Right atrium auricular region (tissue), 2 donors: ENCODE measurements at regions not wholly inside any gene's neighbourhood (a gene's known extent, or its start where the extent isn't known, plus 50 kb on each side); places are given as distances from the start of the nearest gene placed in this dataset.
"Not testable (repeated sequence)": the region's sequence is repeated elsewhere in the genome, so short reads cannot be mapped to it uniquely, and the experiment has no call there.

Experiments
- DNase-seq: peaks from one replicate; pipeline ENCODE4 v3.0.0-alpha.2; 2019; ENCODE audit warnings: low spot score
- H3K27ac ChIP-seq, 2 donors: fragments of 200-600 bp; sonication (generic); 1 replicate in 1 of 2; 2 replicates in 1 of 2; pipeline ENCODE4 v1.5.1; 2016 to 2019
- H3K27me3 ChIP-seq, 2 donors: fragments of 200-600 bp; sonication (generic); one replicate each; pipeline versions ENCODE4 v1.5.1 to v1.6.0; 2017 to 2019
- H3K36me3 ChIP-seq: fragments of 200-600 bp; sonication (generic); one replicate; pipeline ENCODE4 v1.5.1; 2016
- H3K4me1 ChIP-seq, 2 donors: fragments of 200-600 bp; sonication (generic); one replicate each; pipeline versions ENCODE4 v1.5.1 to v1.6.0; 2017 to 2019
- H3K4me3 ChIP-seq, 2 donors: fragments of 200-600 bp; sonication (generic); 1 replicate in 1 of 2; 2 replicates in 1 of 2; pipeline ENCODE4 v1.5.1; 2017 to 2019; ENCODE audit warnings: mild to moderate bottlenecking in 1 of 2, moderate library complexity in 1 of 2
- H3K9me3 ChIP-seq, 2 donors: fragments of 200-600 bp; sonication (generic); one replicate each; pipeline ENCODE4 v1.5.1; 2019
- TF ChIP-seq, protein P1 (sequence below), 2 donors: fragments of 200-600 bp; sonication (generic); IDR thresholded peaks; one replicate each; pipeline ENCODE4 v1.5.1; 2019; ENCODE audit warnings: antibody characterized with exemption in 2 of 2

DNA sequence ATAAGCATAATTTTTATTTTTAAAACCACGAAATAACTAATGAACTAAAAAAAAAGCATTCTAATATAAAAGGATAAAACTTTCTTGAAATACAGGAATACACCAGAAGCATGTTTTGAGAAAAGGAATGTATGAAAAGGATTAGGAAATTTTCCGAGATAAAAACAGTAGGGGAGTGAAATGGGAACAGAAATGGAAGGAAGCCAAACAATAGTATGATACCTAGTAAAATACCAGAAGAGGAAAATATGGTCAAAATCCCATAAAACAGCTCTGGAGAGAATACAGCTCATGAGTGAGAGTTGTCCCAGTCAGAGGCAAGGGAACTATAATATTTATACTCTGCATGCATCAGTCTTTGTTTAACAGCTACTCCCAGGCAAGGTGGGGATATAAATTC is 1016.2 kb downstream of the SLC6A15 start:
- Histone ChIP-seq H3K4me1 (no peaks in the 10 kb centered on the region), H3K9me3 (no peaks in the 10 kb centered on the region), H3K36me3 (no peaks in the 10 kb centered on the region), H3K27me3 (no peaks in the 10 kb centered on the region), H3K27ac (no peak overlapping the region), H3K4me3 (no peak overlapping the region)
- TF ChIP-seq, protein P1, sequence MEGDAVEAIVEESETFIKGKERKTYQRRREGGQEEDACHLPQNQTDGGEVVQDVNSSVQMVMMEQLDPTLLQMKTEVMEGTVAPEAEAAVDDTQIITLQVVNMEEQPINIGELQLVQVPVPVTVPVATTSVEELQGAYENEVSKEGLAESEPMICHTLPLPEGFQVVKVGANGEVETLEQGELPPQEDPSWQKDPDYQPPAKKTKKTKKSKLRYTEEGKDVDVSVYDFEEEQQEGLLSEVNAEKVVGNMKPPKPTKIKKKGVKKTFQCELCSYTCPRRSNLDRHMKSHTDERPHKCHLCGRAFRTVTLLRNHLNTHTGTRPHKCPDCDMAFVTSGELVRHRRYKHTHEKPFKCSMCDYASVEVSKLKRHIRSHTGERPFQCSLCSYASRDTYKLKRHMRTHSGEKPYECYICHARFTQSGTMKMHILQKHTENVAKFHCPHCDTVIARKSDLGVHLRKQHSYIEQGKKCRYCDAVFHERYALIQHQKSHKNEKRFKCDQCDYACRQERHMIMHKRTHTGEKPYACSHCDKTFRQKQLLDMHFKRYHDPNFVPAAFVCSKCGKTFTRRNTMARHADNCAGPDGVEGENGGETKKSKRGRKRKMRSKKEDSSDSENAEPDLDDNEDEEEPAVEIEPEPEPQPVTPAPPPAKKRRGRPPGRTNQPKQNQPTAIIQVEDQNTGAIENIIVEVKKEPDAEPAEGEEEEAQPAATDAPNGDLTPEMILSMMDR (IDR thresholded peaks at IDR 0.05): no peak
- no peak for DNase-seq

DNA sequence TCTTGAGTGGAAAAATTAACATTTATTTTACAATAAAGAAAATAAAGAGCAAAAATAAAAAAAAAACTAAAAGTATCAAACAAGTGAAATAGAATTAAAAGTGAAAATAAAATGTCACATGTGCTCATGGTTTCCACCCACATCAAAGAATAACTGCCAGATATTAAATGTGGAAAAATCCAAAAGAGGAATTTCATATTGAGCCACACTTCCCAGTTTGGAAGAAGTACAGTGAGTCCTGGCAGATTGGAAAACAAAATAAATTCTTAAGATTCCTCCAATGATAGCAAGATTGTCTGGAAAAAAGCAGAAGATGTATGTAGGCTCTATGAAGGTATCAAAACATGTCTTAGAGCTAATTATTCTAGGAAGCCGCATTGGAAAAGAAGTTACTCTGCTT is 1019.5 kb downstream of the SLC6A15 start:
- no peaks in the 10 kb centered on the region for H3K36me3 ChIP-seq
- H3K9me3 ChIP-seq: no peaks in the 10 kb centered on the region
- DNase-seq: no peak
- no peak overlapping the region for H3K4me3 ChIP-seq
- H3K27ac ChIP-seq: no peak overlapping the region
- no peaks in the 10 kb centered on the region for H3K4me1 ChIP-seq
- TF ChIP-seq, protein P1 (IDR thresholded peaks at IDR 0.05): no peak
- H3K27me3 ChIP-seq: no peaks in the 10 kb centered on the region

DNA sequence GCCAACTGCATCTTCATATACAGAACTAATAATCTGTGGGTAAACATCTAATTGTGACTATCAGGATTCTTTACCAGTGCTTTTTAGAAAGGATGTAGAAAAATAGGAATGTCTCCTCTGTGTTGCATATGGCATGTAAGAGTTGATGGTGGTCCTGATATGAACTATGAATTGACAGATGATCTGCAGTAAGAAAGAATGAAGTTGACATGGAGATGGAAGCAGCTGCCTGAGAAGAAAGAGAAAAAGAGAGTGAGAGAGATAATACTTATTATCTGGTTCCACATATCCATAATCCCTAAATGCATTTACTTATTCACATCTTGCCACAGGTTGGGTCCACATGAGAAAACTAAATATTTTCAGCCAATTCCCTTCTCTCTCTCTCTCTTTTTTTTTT is 1022.9 kb downstream of the SLC6A15 start:
- Histone ChIP-seq H3K9me3 (no peaks in the 10 kb centered on the region), H3K4me3 (no peak overlapping the region), H3K4me1 (no peaks in the 10 kb centered on the region), H3K27ac (no peak overlapping the region), H3K36me3 (no peaks in the 10 kb centered on the region), H3K27me3 (no peaks in the 10 kb centered on the region)
- no peak for DNase-seq
- TF ChIP-seq, protein P1 (IDR thresholded peaks at IDR 0.05): no peak

DNA sequence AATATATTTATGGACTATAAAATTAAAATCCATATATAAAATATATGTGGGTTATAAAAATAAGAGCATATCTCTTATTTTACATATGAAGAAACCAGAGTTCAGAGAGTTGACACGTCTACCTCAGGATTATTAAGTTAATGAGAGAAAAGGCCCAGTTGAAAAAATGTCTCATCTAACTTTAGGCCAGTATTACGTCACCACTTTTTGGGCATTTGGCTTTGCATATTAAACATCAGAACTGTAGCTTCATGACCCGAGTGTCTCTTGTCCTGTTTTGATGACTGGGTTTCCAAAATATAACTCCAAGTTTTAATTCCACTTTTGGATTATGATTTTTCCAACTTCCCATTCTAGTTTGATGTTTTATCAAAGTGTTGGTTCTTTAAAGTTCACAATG is 1026.1 kb downstream of the SLC6A15 start:
- TF ChIP-seq, protein P1 (IDR thresholded peaks at IDR 0.05): no peak
- H3K4me3 ChIP-seq: no peak overlapping the region
- no peaks in the 10 kb centered on the region for H3K9me3 ChIP-seq
- no peak for DNase-seq
- H3K27ac ChIP-seq: no peak overlapping the region
- H3K27me3 ChIP-seq: no peaks in the 10 kb centered on the region
- H3K4me1 ChIP-seq: no peaks in the 10 kb centered on the region
- H3K36me3 ChIP-seq: no peaks in the 10 kb centered on the region

DNA sequence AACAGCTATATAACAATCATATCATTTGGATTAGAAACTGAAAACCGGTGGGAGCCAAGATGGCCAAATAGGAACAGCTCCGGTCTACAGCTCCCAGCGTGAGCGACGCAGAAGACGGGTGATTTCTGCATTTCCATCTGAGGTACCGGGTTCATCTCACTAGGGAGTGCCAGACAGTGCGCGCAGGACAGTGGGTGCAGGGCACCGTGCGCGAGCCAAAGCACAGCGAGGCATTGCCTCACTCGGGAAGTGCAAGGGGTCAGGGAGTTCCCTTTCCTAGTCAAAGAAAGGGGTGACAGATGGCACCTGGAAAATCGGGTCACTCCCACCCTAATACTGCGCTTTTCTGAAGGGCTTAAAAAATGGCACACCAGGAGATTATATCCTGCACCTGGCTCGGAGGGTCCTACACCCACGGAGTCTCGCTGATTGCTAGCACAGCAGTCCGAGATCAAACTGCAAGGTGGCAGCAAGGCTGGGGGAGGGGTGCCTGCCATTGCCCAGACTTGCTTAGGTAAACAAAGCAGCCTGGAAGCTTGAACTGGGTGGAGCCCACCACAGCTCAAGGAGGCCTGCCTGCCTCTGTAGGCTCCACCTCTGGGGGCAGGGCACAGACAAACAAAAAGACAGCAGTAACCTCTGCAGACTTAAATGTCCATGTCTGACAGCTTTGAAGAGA is 1041.5 kb downstream of the SLC6A15 start:
- not testable (repeated sequence) for H3K27me3 ChIP-seq, DNase-seq, H3K36me3 ChIP-seq, H3K4me1 ChIP-seq, H3K27ac ChIP-seq, H3K4me3 ChIP-seq, H3K9me3 ChIP-seq

DNA sequence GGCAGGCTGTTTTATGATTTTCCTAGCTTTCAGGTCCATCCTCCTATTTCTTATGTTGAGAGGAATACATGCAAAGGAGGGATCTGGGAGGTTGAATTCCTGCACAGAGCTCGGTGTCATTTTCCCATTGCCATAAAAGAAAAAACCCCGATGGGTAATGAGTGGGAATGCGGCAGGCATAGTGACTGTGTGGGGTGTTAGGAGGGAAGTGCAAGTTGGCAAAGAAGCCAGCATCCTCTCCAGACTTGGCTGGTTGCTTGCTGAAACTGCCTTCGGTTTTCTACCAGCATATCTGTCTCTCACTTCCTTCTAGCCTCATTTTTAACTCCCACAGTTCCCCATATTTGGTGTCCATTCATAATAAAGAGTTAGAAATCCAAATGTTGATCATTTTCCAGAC is 1046.1 kb downstream of the SLC6A15 start:
- H3K36me3 ChIP-seq: no peaks in the 10 kb centered on the region
- H3K4me1 ChIP-seq: no peaks in the 10 kb centered on the region
- H3K4me3 ChIP-seq: no peak overlapping the region
- no peak for DNase-seq
- no peaks in the 10 kb centered on the region for H3K27me3 ChIP-seq
- no peak overlapping the region for H3K27ac ChIP-seq
- TF ChIP-seq, protein P1 (IDR thresholded peaks at IDR 0.05): no peak
- H3K9me3 ChIP-seq: no peaks in the 10 kb centered on the region
